Brain microvascular endothelial cell (primary cell): ENCODE measurements at regions not wholly inside any gene's neighbourhood (a gene's known extent, or its start where the extent isn't known, plus 50 kb on each side); places are given as distances from the start of the nearest gene placed in this dataset.
A peak's percentile ranks its signal among the peaks of the same experiment; 100 is the strongest.

Source experiments
- DNase-seq: peaks from one replicate; pipeline ENCODE4 v3.0.0-alpha.2; 2020
- H3K27ac ChIP-seq: fragments of 250-450 bp; sonication (Bioruptor Pico); 2 replicates; pipeline ENCODE4 v1.5.1; 2020; ENCODE audit warnings: mild to moderate bottlenecking, moderate library complexity
- H3K27me3 ChIP-seq: fragments of 250-450 bp; sonication (Bioruptor Pico); replicated peaks from 2 replicates; pipeline ENCODE4 v1.5.1; 2020; ENCODE audit warnings: mild to moderate bottlenecking
- H3K36me3 ChIP-seq: fragments of 250-450 bp; sonication (Bioruptor Pico); replicated peaks from 2 replicates; pipeline ENCODE4 v1.5.1; 2020; ENCODE audit warnings: mild to moderate bottlenecking
- H3K4me3 ChIP-seq: 2 replicates; pipeline ENCODE4 v1.5.1; 2011; ENCODE audit warnings: low read depth, mild to moderate bottlenecking, control low read depth, low read length, moderate library complexity
- in situ Hi-C: cut with HindIII; loops from 2 replicates; pipeline ENCODE4 v1.10.0; 2017; ENCODE audit warnings: low sequenced_read_pairs, low pct_ligation_motif_present
- TF ChIP-seq, protein P1 (sequence below): IDR thresholded peaks from 2 replicates; pipeline ENCODE4 v1.5.1; 2011; ENCODE audit warnings: low read depth, mild to moderate bottlenecking, moderate library complexity, low read length, control low read depth, inconsistent platforms; ENCODE audit errors: missing control alignments

DNA sequence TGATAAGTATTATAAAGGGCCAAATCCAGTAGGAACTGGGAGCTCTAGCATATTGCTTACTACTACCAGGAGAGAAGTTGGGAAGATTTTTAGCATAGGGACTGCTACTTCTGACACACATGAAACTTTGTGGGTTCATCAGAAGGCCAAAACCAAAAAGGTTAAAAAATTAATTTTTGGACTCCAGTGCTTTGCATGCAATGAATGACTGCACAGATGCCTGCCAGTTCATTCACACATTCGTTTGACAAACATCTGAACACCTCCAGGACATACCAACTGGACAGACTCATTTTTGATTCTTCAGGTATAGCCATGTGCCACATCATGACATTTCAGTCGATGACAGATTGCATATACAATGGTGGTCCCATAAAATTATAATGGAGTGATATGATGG is 79.8 kb downstream of the MID1IP1 start:
- DNase-seq: no peak
- Histone ChIP-seq H3K27ac (no peak overlapping the region), H3K36me3 (no peaks in the 10 kb centered on the region), H3K27me3 (no peaks in the 10 kb centered on the region), H3K4me3 (no peak overlapping the region)
- TF ChIP-seq, protein P1, sequence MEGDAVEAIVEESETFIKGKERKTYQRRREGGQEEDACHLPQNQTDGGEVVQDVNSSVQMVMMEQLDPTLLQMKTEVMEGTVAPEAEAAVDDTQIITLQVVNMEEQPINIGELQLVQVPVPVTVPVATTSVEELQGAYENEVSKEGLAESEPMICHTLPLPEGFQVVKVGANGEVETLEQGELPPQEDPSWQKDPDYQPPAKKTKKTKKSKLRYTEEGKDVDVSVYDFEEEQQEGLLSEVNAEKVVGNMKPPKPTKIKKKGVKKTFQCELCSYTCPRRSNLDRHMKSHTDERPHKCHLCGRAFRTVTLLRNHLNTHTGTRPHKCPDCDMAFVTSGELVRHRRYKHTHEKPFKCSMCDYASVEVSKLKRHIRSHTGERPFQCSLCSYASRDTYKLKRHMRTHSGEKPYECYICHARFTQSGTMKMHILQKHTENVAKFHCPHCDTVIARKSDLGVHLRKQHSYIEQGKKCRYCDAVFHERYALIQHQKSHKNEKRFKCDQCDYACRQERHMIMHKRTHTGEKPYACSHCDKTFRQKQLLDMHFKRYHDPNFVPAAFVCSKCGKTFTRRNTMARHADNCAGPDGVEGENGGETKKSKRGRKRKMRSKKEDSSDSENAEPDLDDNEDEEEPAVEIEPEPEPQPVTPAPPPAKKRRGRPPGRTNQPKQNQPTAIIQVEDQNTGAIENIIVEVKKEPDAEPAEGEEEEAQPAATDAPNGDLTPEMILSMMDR: no peak
- in situ Hi-C loops: no loop called here

DNA sequence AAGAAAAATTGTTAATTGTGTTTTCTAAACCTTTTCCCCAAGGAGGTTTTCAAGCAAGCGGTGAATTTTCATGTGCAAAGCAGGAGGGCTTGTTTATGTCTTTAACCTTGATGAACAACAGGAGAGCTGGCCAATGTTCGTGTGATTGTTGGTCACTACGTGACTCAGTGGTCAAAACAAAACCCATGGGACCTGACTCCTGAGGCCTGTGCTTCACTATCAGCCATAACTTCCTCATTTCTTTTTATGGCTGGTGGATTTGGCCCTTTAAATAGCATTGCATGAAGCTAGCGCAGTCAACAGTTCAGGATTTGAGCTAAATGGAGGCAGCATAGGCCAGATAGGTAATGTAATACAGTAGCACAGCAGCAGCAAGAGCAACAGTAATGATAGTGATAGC is 80.5 kb downstream of the MID1IP1 start:
- no peaks in the 10 kb centered on the region for H3K36me3 ChIP-seq
- no peaks in the 10 kb centered on the region for H3K27me3 ChIP-seq
- in situ Hi-C loops: no loop called here
- DNase-seq: no peak
- TF ChIP-seq, protein P1: no peak
- no peak overlapping the region for H3K27ac ChIP-seq
- no peak overlapping the region for H3K4me3 ChIP-seq

GRCh38 chrX:38882894-38883626 is 81.8 kb downstream of the MID1IP1 start:
- no peak overlapping the region for H3K27ac ChIP-seq
- in situ Hi-C loops: no loop called here
- peak; percentile 60 for DNase-seq
- H3K36me3 ChIP-seq: no peaks in the 10 kb centered on the region
- TF ChIP-seq, protein P1: no peak
- H3K4me3 ChIP-seq: no peak overlapping the region
- H3K27me3 ChIP-seq: no peaks in the 10 kb centered on the region

- no peak for DNase-seq
- no peaks in the 10 kb centered on the region for H3K27me3 ChIP-seq
- H3K27ac ChIP-seq: no peak overlapping the region
- no peak overlapping the region for H3K4me3 ChIP-seq
- TF ChIP-seq, protein P1: no peak
- in situ Hi-C loops: no loop called here
- no peaks in the 10 kb centered on the region for H3K36me3 ChIP-seq
These were observed 84.9 kb downstream of the MID1IP1 start for GRCh38 chrX:38886112-38886511.

DNA sequence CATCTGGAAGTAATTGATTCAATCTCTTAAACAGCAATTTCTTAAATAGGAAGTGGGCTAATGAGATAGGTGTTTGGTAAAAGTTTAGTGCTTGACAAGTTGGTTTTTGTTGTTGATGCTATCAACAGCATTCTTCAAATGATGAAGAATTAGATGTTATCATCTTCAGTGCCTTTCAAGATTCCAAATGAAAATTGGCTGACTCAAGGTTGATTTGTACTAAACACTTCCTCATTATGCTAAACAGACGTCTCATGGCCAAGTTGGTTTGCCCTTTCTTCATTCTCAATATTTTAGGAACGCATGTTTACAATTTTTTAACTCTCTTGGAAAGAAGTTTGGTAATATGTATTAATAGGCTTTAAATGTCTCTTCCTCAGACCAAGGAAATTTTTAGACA is 86.0 kb downstream of the MID1IP1 start:
- H3K27me3 ChIP-seq: no peaks in the 10 kb centered on the region
- H3K36me3 ChIP-seq: no peaks in the 10 kb centered on the region
- TF ChIP-seq, protein P1: no peak
- no peak overlapping the region for H3K4me3 ChIP-seq
- in situ Hi-C loops: no loop called here
- no peak overlapping the region for H3K27ac ChIP-seq
- no peak for DNase-seq

GRCh38 chrX:38890326-38890725 is 89.1 kb downstream of the MID1IP1 start:
- TF ChIP-seq, protein P1: no peak
- DNase-seq: no peak
- H3K27me3 ChIP-seq: no peaks in the 10 kb centered on the region
- H3K4me3 ChIP-seq: no peak overlapping the region
- H3K27ac ChIP-seq: no peak overlapping the region
- H3K36me3 ChIP-seq: no peaks in the 10 kb centered on the region
- in situ Hi-C loops: no loop called here
